IPS-15b (cell line): ENCODE measurements at regions not wholly inside any gene's neighbourhood (a gene's known extent, or its start where the extent isn't known, plus 50 kb on each side); places are given as distances from the start of the nearest gene placed in this dataset.

Experiments
- H3K27me3 ChIP-seq: one replicate; pipeline ENCODE4 v1.6.1; 2013; ENCODE audit warnings: low read length; ENCODE audit not compliant: control insufficient read depth, insufficient read depth
- H3K36me3 ChIP-seq: one replicate; pipeline ENCODE4 v1.6.1; 2013; ENCODE audit warnings: low read length; ENCODE audit not compliant: control insufficient read depth, insufficient read depth
- H3K4me1 ChIP-seq: one replicate; pipeline ENCODE4 v1.6.1; 2013; ENCODE audit warnings: mild to moderate bottlenecking, low read length; ENCODE audit not compliant: control insufficient read depth, insufficient read depth
- H3K4me3 ChIP-seq: one replicate; pipeline ENCODE4 v1.5.1; 2013; ENCODE audit warnings: low read depth, low read length
- H3K9ac ChIP-seq: one replicate; pipeline ENCODE4 v1.6.1; 2013; ENCODE audit warnings: low read depth, mild to moderate bottlenecking, low read length
- H3K9me3 ChIP-seq: one replicate; pipeline ENCODE4 v1.6.1; 2013; ENCODE audit warnings: mild to moderate bottlenecking, low read length; ENCODE audit not compliant: control insufficient read depth, insufficient read depth

GRCh38 chr18:29062921-29063320 lies 886.0 kb upstream of the CDH2 start:
- Histone ChIP-seq H3K36me3 (no peaks in the 10 kb centered on the region), H3K27me3 (no peaks in the 10 kb centered on the region), H3K9me3 (no peaks in the 10 kb centered on the region), H3K9ac (no peak overlapping the region), H3K4me3 (no peak overlapping the region), H3K4me1 (no peaks in the 10 kb centered on the region)

- Histone ChIP-seq H3K36me3 (no peaks in the 10 kb centered on the region), H3K27me3 (no peaks in the 10 kb centered on the region), H3K4me3 (no peak overlapping the region), H3K4me1 (no peaks in the 10 kb centered on the region), H3K9me3 (no peaks in the 10 kb centered on the region), H3K9ac (no peak overlapping the region)
Measured at GRCh38 chr18:29060349-29060748, 883.4 kb upstream of the CDH2 start.

DNA sequence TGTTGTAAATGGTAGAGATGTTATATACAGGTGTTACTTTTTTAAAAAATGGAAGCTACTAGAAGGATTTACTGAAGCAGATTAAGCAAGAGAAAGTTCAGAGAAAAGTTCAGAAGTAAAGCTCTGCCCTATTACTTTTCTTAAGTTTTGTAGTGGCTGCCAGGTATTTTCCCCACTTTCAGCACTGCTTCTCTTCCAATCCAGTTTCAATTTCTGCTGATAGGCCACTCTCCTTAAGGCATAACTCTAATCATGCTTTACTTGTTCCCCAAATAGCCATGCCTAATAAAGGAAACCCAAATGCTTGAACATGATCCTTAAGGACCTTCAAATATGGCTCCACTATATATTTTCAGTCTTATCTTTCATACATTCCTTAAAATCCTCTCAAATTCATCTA lies 880.8 kb upstream of the CDH2 start:
- no peaks in the 10 kb centered on the region for H3K4me1 ChIP-seq

DNA sequence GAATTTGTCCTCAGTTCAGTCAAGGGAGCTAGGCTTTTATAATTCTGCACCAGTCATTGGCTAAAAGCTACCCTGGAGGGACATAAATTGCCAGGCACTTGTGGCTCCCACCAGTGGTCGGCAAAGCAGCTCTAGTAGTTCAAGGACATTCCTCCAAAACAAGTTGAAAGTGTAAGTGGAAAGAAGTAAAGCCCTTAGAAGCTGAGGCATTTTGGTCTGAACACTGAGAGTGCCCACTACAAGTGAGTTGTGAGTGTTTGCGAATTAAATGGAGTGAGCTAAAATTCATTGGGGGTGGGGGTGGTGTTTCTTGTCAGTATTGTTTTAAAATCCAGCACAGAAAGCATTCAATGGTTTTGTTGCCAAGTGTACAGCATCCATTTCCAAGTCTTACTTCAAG lies 879.9 kb upstream of the CDH2 start:
- no peaks in the 10 kb centered on the region for H3K9me3 ChIP-seq
- no peak overlapping the region for H3K9ac ChIP-seq
- H3K4me1 ChIP-seq: no peaks in the 10 kb centered on the region
- no peaks in the 10 kb centered on the region for H3K27me3 ChIP-seq
- no peak overlapping the region for H3K4me3 ChIP-seq
- H3K36me3 ChIP-seq: no peaks in the 10 kb centered on the region

More for the DNA sequence above, 880.8 kb upstream of the CDH2 start:
- Histone ChIP-seq H3K36me3 (no peaks in the 10 kb centered on the region), H3K9me3 (no peaks in the 10 kb centered on the region), H3K4me3 (no peak overlapping the region), H3K27me3 (no peaks in the 10 kb centered on the region), H3K9ac (no peak overlapping the region)

- H3K36me3 ChIP-seq: no peaks in the 10 kb centered on the region
- H3K4me1 ChIP-seq: no peaks in the 10 kb centered on the region
- H3K4me3 ChIP-seq: no peak overlapping the region
- no peaks in the 10 kb centered on the region for H3K9me3 ChIP-seq
- H3K27me3 ChIP-seq: no peaks in the 10 kb centered on the region
- H3K9ac ChIP-seq: no peak overlapping the region
Measured at GRCh38 chr18:29041976-29042375, 865.0 kb upstream of the CDH2 start.

- H3K4me3 ChIP-seq: no peak overlapping the region
- no peaks in the 10 kb centered on the region for H3K27me3 ChIP-seq
- H3K9me3 ChIP-seq: no peaks in the 10 kb centered on the region
- H3K9ac ChIP-seq: no peak overlapping the region
- H3K4me1 ChIP-seq: no peaks in the 10 kb centered on the region
- H3K36me3 ChIP-seq: no peaks in the 10 kb centered on the region
Measured at GRCh38 chr18:29034113-29034856, 857.4 kb upstream of the CDH2 start.

DNA sequence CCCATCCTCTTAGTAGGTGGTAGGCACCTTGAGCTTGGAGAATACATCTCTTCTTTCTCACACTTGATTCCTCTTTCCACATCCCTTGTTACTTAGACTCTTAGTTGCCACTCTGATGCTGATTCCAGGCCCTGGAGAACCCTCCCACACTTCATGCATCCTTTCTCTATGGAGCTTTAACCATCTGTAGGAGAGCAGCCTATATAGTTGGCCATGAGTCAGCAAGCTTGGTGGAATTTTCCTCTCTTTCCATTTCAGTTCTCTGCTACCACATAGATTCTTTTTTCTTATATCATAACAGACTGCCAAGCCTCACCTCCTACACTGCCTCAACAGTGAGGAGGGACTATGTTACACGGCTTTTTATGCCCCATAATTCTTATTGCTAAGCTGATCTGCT lies 851.6 kb upstream of the CDH2 start:
- H3K36me3 ChIP-seq: no peaks in the 10 kb centered on the region
- no peak overlapping the region for H3K9ac ChIP-seq
- no peaks in the 10 kb centered on the region for H3K27me3 ChIP-seq
- H3K9me3 ChIP-seq: no peaks in the 10 kb centered on the region
- no peaks in the 10 kb centered on the region for H3K4me1 ChIP-seq
- no peak overlapping the region for H3K4me3 ChIP-seq

- H3K9me3 ChIP-seq: no peaks in the 10 kb centered on the region
- no peaks in the 10 kb centered on the region for H3K36me3 ChIP-seq
- H3K4me1 ChIP-seq: no peaks in the 10 kb centered on the region
- no peak overlapping the region for H3K4me3 ChIP-seq
- H3K27me3 ChIP-seq: peaks cover 2% of the 10 kb centered on the region
- no peak overlapping the region for H3K9ac ChIP-seq
Measured at GRCh38 chr18:29018976-29019375, 842.0 kb upstream of the CDH2 start.

- Histone ChIP-seq H3K9ac (no peak overlapping the region), H3K4me3 (no peak overlapping the region), H3K27me3 (peaks cover 2% of the 10 kb centered on the region), H3K36me3 (no peaks in the 10 kb centered on the region), H3K4me1 (peaks cover 9% of the 10 kb centered on the region), H3K9me3 (no peaks in the 10 kb centered on the region)
Measured at GRCh38 chr18:29012883-29013465, 836.0 kb upstream of the CDH2 start.

DNA sequence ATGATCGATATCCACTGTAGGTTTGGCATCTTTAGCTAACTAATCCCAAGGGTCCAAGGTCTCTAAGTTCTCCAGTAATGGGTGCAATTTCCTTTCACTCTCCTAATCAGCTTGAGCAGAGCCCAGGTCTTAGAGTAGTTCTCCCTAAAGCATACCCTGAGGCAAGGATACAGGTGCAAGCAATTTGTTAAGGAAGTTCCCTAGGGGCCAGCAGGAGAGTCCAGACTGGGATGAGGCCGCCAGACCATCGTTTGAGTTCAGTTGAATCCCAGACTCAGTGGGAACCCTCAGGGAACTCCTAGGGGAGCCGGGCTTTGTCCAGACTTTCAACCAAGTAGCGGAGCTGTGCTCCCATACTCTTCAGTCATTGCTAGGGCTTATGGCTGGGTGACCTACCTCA lies 835.4 kb upstream of the CDH2 start:
- H3K9me3 ChIP-seq: no peaks in the 10 kb centered on the region
- H3K9ac ChIP-seq: no peak overlapping the region
- peaks cover 13% of the 10 kb centered on the region for H3K4me1 ChIP-seq
- peaks cover 2% of the 10 kb centered on the region for H3K27me3 ChIP-seq
- H3K4me3 ChIP-seq: no peak overlapping the region
- no peaks in the 10 kb centered on the region for H3K36me3 ChIP-seq

DNA sequence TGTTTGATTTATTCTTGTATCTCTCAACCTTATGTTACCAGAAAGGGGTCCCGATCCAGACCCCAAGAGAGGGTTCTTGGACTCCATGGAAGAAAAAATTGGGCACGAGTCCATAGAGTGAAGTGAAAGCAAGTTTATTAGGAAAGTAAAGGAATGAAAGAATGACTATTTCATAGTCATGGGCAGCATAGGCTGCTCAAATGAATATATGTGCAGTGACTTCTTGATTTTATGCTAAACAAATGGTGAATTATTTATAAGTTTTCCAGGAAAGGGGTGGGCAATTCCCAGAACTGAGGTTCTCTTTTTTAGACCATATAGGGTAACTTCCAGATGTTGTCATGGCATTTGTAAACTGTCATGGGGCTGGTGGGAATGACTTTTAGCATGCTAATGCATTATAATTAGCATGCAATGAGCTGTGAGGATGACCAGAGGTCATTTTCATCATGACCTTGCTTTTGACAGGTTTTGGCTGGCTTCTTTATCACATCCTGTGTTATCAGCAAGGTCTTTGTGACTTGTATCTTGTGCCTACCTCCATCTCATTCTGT lies 832.4 kb upstream of the CDH2 start:
- H3K27me3 ChIP-seq: no peaks in the 10 kb centered on the region
- H3K9ac ChIP-seq: no peak overlapping the region
- no peaks in the 10 kb centered on the region for H3K9me3 ChIP-seq
- peaks cover 31% of the 10 kb centered on the region for H3K4me1 ChIP-seq
- H3K4me3 ChIP-seq: no peak overlapping the region
- no peaks in the 10 kb centered on the region for H3K36me3 ChIP-seq

DNA sequence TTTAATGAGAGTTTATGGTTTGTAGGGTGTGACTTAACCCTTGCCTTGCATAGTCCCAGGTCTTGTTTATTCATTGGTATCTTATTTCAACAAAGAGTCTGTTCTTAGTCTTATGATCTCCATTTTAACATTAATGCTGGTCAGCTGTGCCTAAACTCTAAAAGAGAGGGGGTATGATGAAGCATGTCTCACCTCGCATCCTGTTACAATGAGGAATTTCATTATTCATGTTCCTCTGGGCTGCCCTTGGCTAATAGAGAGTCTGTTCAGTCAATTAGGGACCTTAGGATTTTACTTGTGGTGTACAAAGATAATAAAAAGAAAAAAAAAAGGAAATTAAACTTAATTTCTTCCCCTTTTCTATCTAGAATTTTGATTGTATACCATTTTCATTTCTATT lies 831.9 kb upstream of the CDH2 start:
- H3K4me1 ChIP-seq: peaks cover 31% of the 10 kb centered on the region

More for the DNA sequence above, 831.9 kb upstream of the CDH2 start:
- H3K36me3 ChIP-seq: no peaks in the 10 kb centered on the region
- H3K9ac ChIP-seq: no peak overlapping the region
- no peaks in the 10 kb centered on the region for H3K27me3 ChIP-seq
- no peak overlapping the region for H3K4me3 ChIP-seq
- no peaks in the 10 kb centered on the region for H3K9me3 ChIP-seq
